HFFc6 (cell line): ENCODE measurements at regions not wholly inside any gene's neighbourhood (a gene's known extent, or its start where the extent isn't known, plus 50 kb on each side); places are given as distances from the start of the nearest gene placed in this dataset.

Source experiments
- DNase-seq: peaks from one replicate; pipeline ENCODE4 v3.0.0-alpha.2; 2018
- H3K27ac Mint-ChIP-seq: 2 replicates; pipeline ENCODE4 v1.8.0; 2020; ENCODE audit warnings: mild to moderate bottlenecking, mixed read lengths
- H3K27me3 Mint-ChIP-seq: 2 replicates; pipeline ENCODE4 v1.8.0; 2021; ENCODE audit warnings: mild to moderate bottlenecking, moderate library complexity, mixed read lengths; ENCODE audit not compliant: insufficient read depth
- H3K36me3 Mint-ChIP-seq: 2 replicates; pipeline ENCODE4 v1.8.0; 2021; ENCODE audit warnings: low read depth, mixed read lengths
- H3K4me1 Mint-ChIP-seq: 2 replicates; pipeline ENCODE4 v1.8.0; 2020; ENCODE audit warnings: low read depth, mixed read lengths
- H3K4me3 Mint-ChIP-seq: 2 replicates; pipeline ENCODE4 v1.8.0; 2020; ENCODE audit warnings: mild to moderate bottlenecking, moderate library complexity, mixed read lengths
- H3K9me3 Mint-ChIP-seq: 2 replicates; pipeline ENCODE4 v1.8.0; 2020; ENCODE audit warnings: mild to moderate bottlenecking, mixed read lengths
- CTCF ChIP-seq: fragments of 200-600 bp; sonication (generic); IDR thresholded peaks from 2 replicates; pipeline ENCODE4 v1.5.0; 2021; ENCODE audit warnings: antibody characterized with exemption, mild to moderate bottlenecking

- no peak for DNase-seq
- no peaks in the 10 kb centered on the region for H3K9me3 Mint-ChIP-seq
- no peak overlapping the region for H3K27ac Mint-ChIP-seq
- H3K36me3 Mint-ChIP-seq = no peaks in the 10 kb centered on the region
- H3K4me1 Mint-ChIP-seq = peaks cover 26% of the 10 kb centered on the region
- H3K27me3 Mint-ChIP-seq = no peaks in the 10 kb centered on the region; the same call in 1 of the 2 replicates
- no peak for TF ChIP-seq CTCF
- no peak overlapping the region for H3K4me3 Mint-ChIP-seq
Observed at GRCh38 chr1:221636096-221636495, 105.8 kb downstream of the DUSP10 start.

GRCh38 chr1:221636967-221637366 lies 104.9 kb downstream of the DUSP10 start:
- H3K27ac Mint-ChIP-seq = no peak overlapping the region; the same call in 1 of the 2 replicates
- H3K9me3 Mint-ChIP-seq = no peaks in the 10 kb centered on the region
- no peak for DNase-seq
- H3K36me3 Mint-ChIP-seq = no peaks in the 10 kb centered on the region
- no peak overlapping the region for H3K4me3 Mint-ChIP-seq
- TF ChIP-seq CTCF = no peak
- H3K4me1 Mint-ChIP-seq = peaks cover 26% of the 10 kb centered on the region
- H3K27me3 Mint-ChIP-seq = no peaks in the 10 kb centered on the region; the same call in 1 of the 2 replicates

DNA sequence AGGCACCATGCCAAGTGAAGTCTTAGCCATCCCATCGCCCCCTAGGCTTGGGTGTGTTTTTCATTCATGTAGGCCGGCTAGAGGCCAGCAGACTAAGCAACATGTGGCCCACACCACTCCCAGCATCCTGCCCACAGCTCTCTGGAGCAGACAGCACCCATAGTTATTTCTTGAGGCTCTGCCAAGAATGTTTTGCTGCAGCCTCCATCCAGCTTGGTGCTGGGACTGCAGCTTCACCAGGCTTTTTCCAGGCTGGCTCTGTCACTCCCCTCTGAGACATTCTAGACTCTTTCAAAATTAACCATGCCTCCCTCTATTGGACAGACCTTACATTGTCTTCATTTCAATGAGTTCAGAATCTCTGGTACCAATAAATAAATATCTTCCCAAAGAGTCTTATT lies 104.2 kb downstream of the DUSP10 start:
- H3K27ac Mint-ChIP-seq = peak overlapping the region; percentile 34; the same call in 1 of the 2 replicates
- no peak overlapping the region for H3K4me3 Mint-ChIP-seq
- H3K27me3 Mint-ChIP-seq = no peaks in the 10 kb centered on the region; the same call in 1 of the 2 replicates
- DNase-seq = peak; percentile 61
- no peaks in the 10 kb centered on the region for H3K36me3 Mint-ChIP-seq
- peak; percentile 46 for TF ChIP-seq CTCF
- no peaks in the 10 kb centered on the region for H3K9me3 Mint-ChIP-seq
- peaks cover 26% of the 10 kb centered on the region for H3K4me1 Mint-ChIP-seq

DNA sequence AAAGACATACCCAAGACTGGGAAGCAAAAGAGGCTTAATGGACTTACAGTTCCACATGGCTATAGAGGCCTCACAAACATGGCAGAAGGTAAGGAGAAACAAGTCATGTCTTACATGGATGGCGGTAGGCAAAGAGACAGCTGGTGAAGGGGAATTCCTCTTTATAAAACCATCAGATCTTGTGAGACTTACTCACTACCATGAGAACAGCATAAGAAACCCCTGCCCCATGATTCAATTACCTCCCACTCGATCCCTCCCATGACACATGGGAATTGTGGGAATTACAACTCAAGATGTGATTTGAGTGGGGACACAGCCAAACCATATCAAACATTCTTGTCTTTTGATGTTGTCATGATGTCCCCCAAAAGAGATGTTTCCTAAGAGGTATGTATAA lies 103.3 kb downstream of the DUSP10 start:
- no peaks in the 10 kb centered on the region for H3K36me3 Mint-ChIP-seq
- no peak for TF ChIP-seq CTCF
- no peak overlapping the region for H3K4me3 Mint-ChIP-seq
- H3K27ac Mint-ChIP-seq = no peak overlapping the region
- peaks cover 26% of the 10 kb centered on the region for H3K4me1 Mint-ChIP-seq
- DNase-seq = no peak
- H3K27me3 Mint-ChIP-seq = no peaks in the 10 kb centered on the region; the same call in 1 of the 2 replicates
- no peaks in the 10 kb centered on the region for H3K9me3 Mint-ChIP-seq

- peaks cover 14% of the 10 kb centered on the region for H3K4me1 Mint-ChIP-seq
- no peak overlapping the region for H3K27ac Mint-ChIP-seq
- TF ChIP-seq CTCF = no peak
- no peak overlapping the region for H3K4me3 Mint-ChIP-seq
- H3K36me3 Mint-ChIP-seq = no peaks in the 10 kb centered on the region
- no peak for DNase-seq
- no peaks in the 10 kb centered on the region for H3K27me3 Mint-ChIP-seq
- H3K9me3 Mint-ChIP-seq = no peaks in the 10 kb centered on the region
Observed at GRCh38 chr1:221641811-221642210, 100.1 kb downstream of the DUSP10 start.
